ENCODE measurements at regions not wholly inside any gene's neighbourhood (a gene's known extent, or its start where the extent isn't known, plus 50 kb on each side); places are given as distances from the start of the nearest gene placed in this dataset.

DNA sequence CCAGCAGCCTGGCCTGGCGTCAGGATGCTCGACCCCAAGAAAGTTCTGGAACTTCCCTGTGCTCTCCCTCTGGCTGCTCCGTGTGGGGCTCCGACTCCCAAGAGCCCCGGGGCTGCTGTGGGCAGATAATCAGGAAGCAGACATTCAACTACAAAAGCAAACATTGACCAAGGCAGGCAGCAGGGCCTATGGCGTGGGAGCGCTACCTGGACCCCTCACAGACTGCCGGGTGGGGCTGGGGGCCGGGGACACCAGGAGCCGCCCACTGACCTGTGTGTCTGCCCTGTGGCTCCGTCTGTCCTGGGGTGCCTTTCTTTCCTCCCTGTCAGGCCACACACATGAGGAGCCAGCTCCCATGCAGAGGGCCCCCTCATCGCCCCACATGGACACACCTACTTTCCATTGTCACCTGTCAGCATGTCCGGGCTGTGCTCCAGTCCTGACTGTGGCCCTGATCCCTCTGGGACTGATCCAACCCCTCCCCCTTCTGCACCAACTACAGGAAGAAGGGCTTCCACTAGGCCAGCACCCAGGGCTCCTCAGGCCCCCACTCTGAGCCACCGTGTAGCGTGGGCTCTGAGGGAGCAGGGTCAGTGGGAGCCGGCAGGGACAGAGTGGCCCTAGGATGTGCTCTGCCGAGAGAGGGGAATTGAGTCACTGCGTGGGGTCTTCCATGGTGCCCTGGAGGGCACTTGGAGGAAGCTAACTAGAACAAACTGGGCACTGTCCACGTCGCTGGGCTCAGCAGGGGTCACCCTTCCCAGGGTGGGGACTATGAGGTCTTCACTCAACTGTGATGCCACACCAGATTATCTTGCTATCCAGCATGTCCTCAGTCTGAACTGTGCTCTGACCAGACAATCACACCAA, 215.4 kb upstream of the C14orf180 start:
- TF ChIP-seq RAD21 (IDR thresholded peaks at IDR 0.05; ENCODE audit: low read depth) (no peak), CEBPB (IDR thresholded peaks at IDR 0.05; ENCODE audit: low read depth) (no peak), SP1 (IDR thresholded peaks at IDR 0.05; ENCODE audit: low read depth) (no peak), EZH2 (IDR thresholded peaks at IDR 0.05) (no peak), YY1 (IDR thresholded peaks at IDR 0.05; ENCODE audit: extremely low read depth, insufficient replicate concordance, low read depth, low read length) (no peak), SIN3A (IDR thresholded peaks at IDR 0.05; ENCODE audit: low read depth) (no peak), EZH2phosphoT487 (IDR thresholded peaks at IDR 0.05; ENCODE audit: borderline replicate concordance) (no peak), ELF1 (IDR thresholded peaks at IDR 0.05; ENCODE audit: borderline replicate concordance, low read depth) (no peak), POLR2A (IDR thresholded peaks at IDR 0.05; ENCODE audit: borderline replicate concordance, extremely low read depth, insufficient read depth, insufficient read length) (no peak), POLR2AphosphoS5 (IDR thresholded peaks at IDR 0.05; ENCODE audit: low read depth, low read length) (no peak)
- TF ChIP-seq, protein P1, sequence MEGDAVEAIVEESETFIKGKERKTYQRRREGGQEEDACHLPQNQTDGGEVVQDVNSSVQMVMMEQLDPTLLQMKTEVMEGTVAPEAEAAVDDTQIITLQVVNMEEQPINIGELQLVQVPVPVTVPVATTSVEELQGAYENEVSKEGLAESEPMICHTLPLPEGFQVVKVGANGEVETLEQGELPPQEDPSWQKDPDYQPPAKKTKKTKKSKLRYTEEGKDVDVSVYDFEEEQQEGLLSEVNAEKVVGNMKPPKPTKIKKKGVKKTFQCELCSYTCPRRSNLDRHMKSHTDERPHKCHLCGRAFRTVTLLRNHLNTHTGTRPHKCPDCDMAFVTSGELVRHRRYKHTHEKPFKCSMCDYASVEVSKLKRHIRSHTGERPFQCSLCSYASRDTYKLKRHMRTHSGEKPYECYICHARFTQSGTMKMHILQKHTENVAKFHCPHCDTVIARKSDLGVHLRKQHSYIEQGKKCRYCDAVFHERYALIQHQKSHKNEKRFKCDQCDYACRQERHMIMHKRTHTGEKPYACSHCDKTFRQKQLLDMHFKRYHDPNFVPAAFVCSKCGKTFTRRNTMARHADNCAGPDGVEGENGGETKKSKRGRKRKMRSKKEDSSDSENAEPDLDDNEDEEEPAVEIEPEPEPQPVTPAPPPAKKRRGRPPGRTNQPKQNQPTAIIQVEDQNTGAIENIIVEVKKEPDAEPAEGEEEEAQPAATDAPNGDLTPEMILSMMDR (IDR thresholded peaks at IDR 0.05 in 2 of 3, conservative IDR thresholded peaks at IDR 0.05 in 1 of 3; ENCODE audit: borderline replicate concordance in 1 of 3, insufficient read depth in 1 of 3, low read depth in 2 of 3, low read length in 2 of 3): no peak
- TF ChIP-seq, protein P2, sequence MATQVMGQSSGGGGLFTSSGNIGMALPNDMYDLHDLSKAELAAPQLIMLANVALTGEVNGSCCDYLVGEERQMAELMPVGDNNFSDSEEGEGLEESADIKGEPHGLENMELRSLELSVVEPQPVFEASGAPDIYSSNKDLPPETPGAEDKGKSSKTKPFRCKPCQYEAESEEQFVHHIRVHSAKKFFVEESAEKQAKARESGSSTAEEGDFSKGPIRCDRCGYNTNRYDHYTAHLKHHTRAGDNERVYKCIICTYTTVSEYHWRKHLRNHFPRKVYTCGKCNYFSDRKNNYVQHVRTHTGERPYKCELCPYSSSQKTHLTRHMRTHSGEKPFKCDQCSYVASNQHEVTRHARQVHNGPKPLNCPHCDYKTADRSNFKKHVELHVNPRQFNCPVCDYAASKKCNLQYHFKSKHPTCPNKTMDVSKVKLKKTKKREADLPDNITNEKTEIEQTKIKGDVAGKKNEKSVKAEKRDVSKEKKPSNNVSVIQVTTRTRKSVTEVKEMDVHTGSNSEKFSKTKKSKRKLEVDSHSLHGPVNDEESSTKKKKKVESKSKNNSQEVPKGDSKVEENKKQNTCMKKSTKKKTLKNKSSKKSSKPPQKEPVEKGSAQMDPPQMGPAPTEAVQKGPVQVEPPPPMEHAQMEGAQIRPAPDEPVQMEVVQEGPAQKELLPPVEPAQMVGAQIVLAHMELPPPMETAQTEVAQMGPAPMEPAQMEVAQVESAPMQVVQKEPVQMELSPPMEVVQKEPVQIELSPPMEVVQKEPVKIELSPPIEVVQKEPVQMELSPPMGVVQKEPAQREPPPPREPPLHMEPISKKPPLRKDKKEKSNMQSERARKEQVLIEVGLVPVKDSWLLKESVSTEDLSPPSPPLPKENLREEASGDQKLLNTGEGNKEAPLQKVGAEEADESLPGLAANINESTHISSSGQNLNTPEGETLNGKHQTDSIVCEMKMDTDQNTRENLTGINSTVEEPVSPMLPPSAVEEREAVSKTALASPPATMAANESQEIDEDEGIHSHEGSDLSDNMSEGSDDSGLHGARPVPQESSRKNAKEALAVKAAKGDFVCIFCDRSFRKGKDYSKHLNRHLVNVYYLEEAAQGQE (IDR thresholded peaks at IDR 0.05; ENCODE audit: low read depth): no peak
- TF ChIP-seq, protein P3, sequence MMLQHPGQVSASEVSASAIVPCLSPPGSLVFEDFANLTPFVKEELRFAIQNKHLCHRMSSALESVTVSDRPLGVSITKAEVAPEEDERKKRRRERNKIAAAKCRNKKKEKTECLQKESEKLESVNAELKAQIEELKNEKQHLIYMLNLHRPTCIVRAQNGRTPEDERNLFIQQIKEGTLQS (IDR thresholded peaks at IDR 0.05): no peak
